Neural cell (in vitro differentiated cells): ENCODE measurements at regions not wholly inside any gene's neighbourhood (a gene's known extent, or its start where the extent isn't known, plus 50 kb on each side); places are given as distances from the start of the nearest gene placed in this dataset.

Experiments
- EP300 ChIP-seq: fragments of 450-650 bp; conservative IDR thresholded peaks from 2 replicates; pipeline ENCODE4 v1.6.1; 2014; ENCODE audit warnings: antibody characterized with exemption, mild to moderate bottlenecking, moderate library complexity; ENCODE audit not compliant: poor library complexity, severe bottlenecking
- EZH2 ChIP-seq: fragments of 200-600, 300-800 bp; shearing (Covaris generic), sonication (generic); IDR thresholded peaks from 2 replicates; pipeline ENCODE4 v1.6.1; 2014; ENCODE audit warnings: antibody characterized with exemption, low read length, borderline replicate concordance, mild to moderate bottlenecking; ENCODE audit not compliant: insufficient read depth, poor library complexity, severe bottlenecking
- MXI1 ChIP-seq: fragments of 450-650 bp; conservative IDR thresholded peaks from 2 replicates; pipeline ENCODE4 v1.6.1; 2014; ENCODE audit warnings: antibody characterized with exemption, mild to moderate bottlenecking; ENCODE audit not compliant: poor library complexity, severe bottlenecking
- POLR2AphosphoS5 ChIP-seq: IDR thresholded peaks from 2 replicates; pipeline ENCODE4 v1.6.1; 2012
- RAD21 ChIP-seq: fragments of 450-650 bp; conservative IDR thresholded peaks from 2 replicates; pipeline ENCODE4 v1.6.1; 2014; ENCODE audit warnings: antibody characterized with exemption, mild to moderate bottlenecking, moderate library complexity
- SMC3 ChIP-seq: fragments of 450-650 bp; conservative IDR thresholded peaks from 2 replicates; pipeline ENCODE4 v1.6.1; 2014; ENCODE audit warnings: antibody characterized with exemption, mild to moderate bottlenecking, moderate library complexity; ENCODE audit not compliant: poor library complexity
- TAF1 ChIP-seq: IDR thresholded peaks from 2 replicates; pipeline ENCODE4 v1.6.1; 2012; ENCODE audit warnings: low read depth
- TF ChIP-seq, protein P1 (sequence below): fragments of 450-650 bp; IDR thresholded peaks from 2 replicates; pipeline ENCODE4 v1.5.1; 2014; ENCODE audit warnings: antibody characterized with exemption, mild to moderate bottlenecking, moderate library complexity; ENCODE audit not compliant: poor library complexity, severe bottlenecking

DNA sequence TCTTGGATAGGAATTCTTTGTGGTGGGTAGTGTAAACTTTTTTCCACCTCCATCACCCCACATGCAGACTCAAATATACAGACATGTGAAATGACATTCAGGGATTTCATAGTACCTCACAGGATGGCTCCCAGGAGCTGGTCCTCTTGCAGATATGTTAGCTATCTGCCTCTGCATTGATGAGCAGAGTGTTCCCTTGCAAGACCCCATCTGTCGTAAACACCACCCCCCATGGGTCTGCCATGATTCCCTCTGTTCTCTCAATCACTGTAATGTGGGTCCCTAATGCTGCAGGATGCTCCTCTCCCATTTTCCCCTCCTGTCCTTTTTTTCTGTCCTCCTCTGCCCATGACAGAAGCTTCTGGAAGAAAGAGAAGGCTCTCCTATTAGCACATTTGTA is 391.2 kb upstream of the PODXL start:
- TF ChIP-seq, protein P1, sequence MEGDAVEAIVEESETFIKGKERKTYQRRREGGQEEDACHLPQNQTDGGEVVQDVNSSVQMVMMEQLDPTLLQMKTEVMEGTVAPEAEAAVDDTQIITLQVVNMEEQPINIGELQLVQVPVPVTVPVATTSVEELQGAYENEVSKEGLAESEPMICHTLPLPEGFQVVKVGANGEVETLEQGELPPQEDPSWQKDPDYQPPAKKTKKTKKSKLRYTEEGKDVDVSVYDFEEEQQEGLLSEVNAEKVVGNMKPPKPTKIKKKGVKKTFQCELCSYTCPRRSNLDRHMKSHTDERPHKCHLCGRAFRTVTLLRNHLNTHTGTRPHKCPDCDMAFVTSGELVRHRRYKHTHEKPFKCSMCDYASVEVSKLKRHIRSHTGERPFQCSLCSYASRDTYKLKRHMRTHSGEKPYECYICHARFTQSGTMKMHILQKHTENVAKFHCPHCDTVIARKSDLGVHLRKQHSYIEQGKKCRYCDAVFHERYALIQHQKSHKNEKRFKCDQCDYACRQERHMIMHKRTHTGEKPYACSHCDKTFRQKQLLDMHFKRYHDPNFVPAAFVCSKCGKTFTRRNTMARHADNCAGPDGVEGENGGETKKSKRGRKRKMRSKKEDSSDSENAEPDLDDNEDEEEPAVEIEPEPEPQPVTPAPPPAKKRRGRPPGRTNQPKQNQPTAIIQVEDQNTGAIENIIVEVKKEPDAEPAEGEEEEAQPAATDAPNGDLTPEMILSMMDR = no peak
- TF ChIP-seq POLR2AphosphoS5 (no peak), MXI1 (no peak), EP300 (no peak), EZH2 (no peak), TAF1 (no peak), SMC3 (no peak), RAD21 (no peak)
